H9 (cell line): ENCODE measurements at regions not wholly inside any gene's neighbourhood (a gene's known extent, or its start where the extent isn't known, plus 50 kb on each side); places are given as distances from the start of the nearest gene placed in this dataset.

Experiments
- DNase-seq: peaks from one replicate; pipeline ENCODE4 v3.0.0-alpha.2; 2017
- H2AFZ ChIP-seq: one replicate; pipeline ENCODE4 v1.6.1; 2013; ENCODE audit warnings: mild to moderate bottlenecking, low read length, control low read depth, moderate library complexity
- H2AK5ac ChIP-seq: 2 replicates; pipeline ENCODE4 v1.6.1; 2013; ENCODE audit warnings: low read length, control low read depth, mixed read lengths; ENCODE audit not compliant: insufficient read length
- H2BK120ac ChIP-seq: one replicate; pipeline ENCODE4 v1.6.1; 2013; ENCODE audit warnings: low read depth, mild to moderate bottlenecking, low read length, control low read depth, inconsistent platforms; ENCODE audit not compliant: poor library complexity, severe bottlenecking
- H2BK12ac ChIP-seq: 2 replicates; pipeline ENCODE4 v1.6.1; 2013; ENCODE audit warnings: low read length, control low read depth, mixed read lengths, low read depth; ENCODE audit not compliant: insufficient read length
- H2BK15ac ChIP-seq: 2 replicates; pipeline ENCODE4 v1.6.1; 2013; ENCODE audit warnings: low read depth, low read length, control low read depth
- H2BK20ac ChIP-seq: one replicate; pipeline ENCODE4 v1.6.1; 2013; ENCODE audit warnings: low read depth, mild to moderate bottlenecking, low read length, control low read depth, inconsistent platforms; ENCODE audit not compliant: poor library complexity, severe bottlenecking
- H2BK5ac ChIP-seq: 2 replicates; pipeline ENCODE4 v1.6.1; 2013; ENCODE audit warnings: low read length, control low read depth, mixed read lengths; ENCODE audit not compliant: insufficient read length
- H3K14ac ChIP-seq: 2 replicates; pipeline ENCODE4 v1.6.1; 2013; ENCODE audit warnings: low read length, control low read depth; ENCODE audit not compliant: insufficient read depth
- H3K18ac ChIP-seq: 2 replicates; pipeline ENCODE4 v1.6.1; 2013; ENCODE audit warnings: low read depth, mild to moderate bottlenecking, mixed read lengths, low read length, control low read depth; ENCODE audit not compliant: insufficient read length
- H3K23ac ChIP-seq: 2 replicates; pipeline ENCODE4 v1.6.1; 2013; ENCODE audit warnings: low read length, control low read depth, mixed read lengths, low read depth; ENCODE audit not compliant: insufficient read length
- H3K23me2 ChIP-seq: 2 replicates; pipeline ENCODE4 v1.6.1; 2013; ENCODE audit warnings: low read depth, mild to moderate bottlenecking, mixed read lengths, low read length, control low read depth; ENCODE audit not compliant: insufficient read length, poor library complexity, severe bottlenecking
- H3K27ac ChIP-seq: 2 replicates; pipeline ENCODE4 v1.5.1; 2013; ENCODE audit warnings: low read length, control low read depth, mixed read lengths, low read depth; ENCODE audit not compliant: insufficient read length
- H3K27me3 ChIP-seq: 2 replicates; pipeline ENCODE4 v1.6.1; 2013; ENCODE audit warnings: low read length, control low read depth, inconsistent platforms; ENCODE audit not compliant: insufficient read depth
- H3K4ac ChIP-seq: 2 replicates; pipeline ENCODE4 v1.6.1; 2013; ENCODE audit warnings: low read depth, mild to moderate bottlenecking, control low read depth, inconsistent platforms, low read length, moderate library complexity
- H3K4me1 ChIP-seq: 2 replicates; pipeline ENCODE4 v1.6.1; 2013; ENCODE audit warnings: low read length, control low read depth, inconsistent platforms; ENCODE audit not compliant: insufficient read depth
- H3K4me2 ChIP-seq: 2 replicates; pipeline ENCODE4 v1.6.1; 2013; ENCODE audit warnings: low read length, control low read depth, mixed read lengths; ENCODE audit not compliant: insufficient read length, insufficient read depth
- H3K56ac ChIP-seq: 2 replicates; pipeline ENCODE4 v1.6.1; 2013; ENCODE audit warnings: low read depth, mild to moderate bottlenecking, mixed read lengths, low read length, control low read depth; ENCODE audit not compliant: insufficient read length
- H3K79me1 ChIP-seq: 2 replicates; pipeline ENCODE4 v1.6.1; 2013; ENCODE audit warnings: low read depth, mild to moderate bottlenecking, moderate library complexity, low read length, control low read depth, inconsistent platforms; ENCODE audit not compliant: insufficient read depth, poor library complexity, severe bottlenecking
- H3K79me2 ChIP-seq: 2 replicates; pipeline ENCODE4 v1.6.1; 2013; ENCODE audit warnings: low read length, control low read depth, inconsistent platforms; ENCODE audit not compliant: insufficient read depth
- H3K9ac ChIP-seq: 2 replicates; pipeline ENCODE4 v1.6.1; 2013; ENCODE audit warnings: low read length, control low read depth, mixed read lengths; ENCODE audit not compliant: insufficient read length; ENCODE audit errors: extremely low read depth
- H3K9me3 ChIP-seq: one replicate; pipeline ENCODE4 v1.6.1; 2013; ENCODE audit warnings: low read depth, low read length, inconsistent platforms; ENCODE audit not compliant: control insufficient read depth
- H3T11ph ChIP-seq: one replicate; pipeline ENCODE4 v1.6.1; 2013; ENCODE audit warnings: mild to moderate bottlenecking, low read length, control low read depth, inconsistent platforms
- H4K20me1 ChIP-seq: one replicate; pipeline ENCODE4 v1.6.1; 2013; ENCODE audit not compliant: control insufficient read depth, insufficient read length, insufficient read depth
- H4K5ac ChIP-seq: 2 replicates; pipeline ENCODE4 v1.6.1; 2013; ENCODE audit warnings: low read depth, mild to moderate bottlenecking, mixed read lengths, low read length, control low read depth; ENCODE audit not compliant: insufficient read length
- H4K8ac ChIP-seq: replicated peaks from 2 replicates; pipeline ENCODE4 v1.6.1; 2013; ENCODE audit warnings: low read length, control low read depth, mixed read lengths, low read depth; ENCODE audit not compliant: insufficient read length
- H4K91ac ChIP-seq: 2 replicates; pipeline ENCODE4 v1.6.1; 2013; ENCODE audit warnings: low read depth, mild to moderate bottlenecking, moderate library complexity, mixed read lengths, low read length, control low read depth; ENCODE audit not compliant: insufficient read length
- H3K27ac Mint-ChIP-seq, 3 experiments: 2 replicates in 2 of 3; 3 replicates in 1 of 3; pipeline ENCODE4 v1.8.0; 2020 to 2021; ENCODE audit warnings: mixed read lengths in 3 of 3, mild to moderate bottlenecking in 1 of 3, moderate library complexity in 1 of 3
- H3K27me3 Mint-ChIP-seq: 2 replicates; pipeline ENCODE4 v1.8.0; 2021; ENCODE audit warnings: low read depth, mild to moderate bottlenecking, moderate library complexity, mixed read lengths
- H3K36me3 Mint-ChIP-seq, 3 experiments: 2 replicates in 2 of 3; 3 replicates in 1 of 3; pipeline ENCODE4 v1.8.0; 2020 to 2021; ENCODE audit warnings: low read depth in 3 of 3, mixed read lengths in 3 of 3; ENCODE audit not compliant: insufficient read depth in 1 of 3
- H3K4me1 Mint-ChIP-seq, 2 experiments: 2 replicates each; pipeline ENCODE4 v1.8.0; 2020; ENCODE audit warnings: mixed read lengths in 2 of 2
- H3K4me3 Mint-ChIP-seq, 2 experiments: 2 replicates in 1 of 2; 3 replicates in 1 of 2; pipeline ENCODE4 v1.8.0; 2020 to 2021; ENCODE audit warnings: mild to moderate bottlenecking in 2 of 2, mixed read lengths in 2 of 2, moderate library complexity in 1 of 2
- H3K9me3 Mint-ChIP-seq, 2 experiments: 2 replicates in 1 of 2; 3 replicates in 1 of 2; pipeline ENCODE4 v1.8.0; 2020; ENCODE audit warnings: mild to moderate bottlenecking in 2 of 2, mixed read lengths in 2 of 2, moderate library complexity in 1 of 2
- CTCF ChIP-seq: fragments of 200-600 bp; sonication (generic); conservative IDR thresholded peaks from 3 replicates; pipeline ENCODE4 v1.8.0; 2021; ENCODE audit warnings: antibody characterized with exemption, mild to moderate bottlenecking
- WGBS: extraction: QIAGEN DNeasy Blood & Tissue Kit; methylation state at CpG from one replicate; pipeline ENCODE4 v1.1.7; 2013; ENCODE audit warnings: missing lambda C conversion rate, low lambda C conversion rate, mixed read lengths; ENCODE audit not compliant: insufficient read length; ENCODE audit errors: extremely low coverage; 5-methylcytosine and 5-hydroxymethylcytosine counted together

- Mint-ChIP-seq H3K4me1 (no peaks in the 10 kb centered on the region), H3K9me3 (peaks cover 0 to 8% of the 10 kb centered on the region in 2 experiments; a peak in 3 of 5 replicates), H3K36me3 (peaks cover 0 to 8% (median 7%) of the 10 kb centered on the region in 3 experiments; a peak in 4 of 7 replicates), H3K27ac (no peak overlapping the region), H3K4me3 (no peak overlapping the region), H3K27me3 (no peaks in the 10 kb centered on the region)
- Histone ChIP-seq H2AK5ac (no peak overlapping the region), H3K4me2 (no peak overlapping the region), H3K4me1 (no peaks in the 10 kb centered on the region), H4K91ac (no peak overlapping the region), H3K14ac (no peak overlapping the region), H2BK120ac (no peak overlapping the region), H4K5ac (no peak overlapping the region), H3K23ac (no peak overlapping the region), H3K27ac (no peak overlapping the region), H3T11ph (no peak overlapping the region), H2BK12ac (no peak overlapping the region), H3K18ac (no peak overlapping the region), H3K27me3 (no peaks in the 10 kb centered on the region), H2BK20ac (no peak overlapping the region), H3K4ac (no peak overlapping the region), H4K20me1 (no peaks in the 10 kb centered on the region), H3K56ac (no peak overlapping the region), H3K9ac (no peak overlapping the region), H3K79me2 (no peaks in the 10 kb centered on the region), H4K8ac (no peak overlapping the region), H2BK15ac (no peak overlapping the region), H3K23me2 (no peaks in the 10 kb centered on the region), H2AFZ (no peak overlapping the region), H2BK5ac (no peak overlapping the region), H3K9me3 (no peaks in the 10 kb centered on the region), H3K79me1 (no peaks in the 10 kb centered on the region)
- DNase-seq = no peak
- TF ChIP-seq CTCF = no peak
- WGBS = no CpG with 5 or more reads among the region's 2 CpGs
Measured at GRCh38 chr5:25327172-25327571, 682.4 kb upstream of the CDH10 start.
